Tibial nerve (tissue), 4 donors: ENCODE measurements at regions not wholly inside any gene's neighbourhood (a gene's known extent, or its start where the extent isn't known, plus 50 kb on each side); places are given as distances from the start of the nearest gene placed in this dataset.

Experiments used
- DNase-seq, 2 donors: peaks; one replicate each; pipeline ENCODE4 v3.0.0-alpha.2; 2019; ENCODE audit warnings: low spot score in 2 of 2
- H3K27ac ChIP-seq, 4 donors: fragments of 200-600 bp; sonication (generic) in 3 of 4; one replicate each; pipeline ENCODE4 v1.5.1; 2017 to 2019; ENCODE audit warnings: mild to moderate bottlenecking in 1 of 4
- H3K27me3 ChIP-seq, 2 donors: fragments of 200-600 bp; sonication (generic) in 1 of 2; one replicate each; pipeline versions ENCODE4 v1.5.1 to v1.6.0; 2017 to 2019
- H3K36me3 ChIP-seq, 3 donors: fragments of 200-600 bp; sonication (generic); one replicate each; pipeline ENCODE4 v1.5.1; 2018 to 2019
- H3K4me1 ChIP-seq, 4 donors: fragments of 200-600 bp; sonication (generic) in 3 of 4; one replicate each; pipeline ENCODE4 v1.5.1; 2017 to 2019
- H3K4me3 ChIP-seq, 4 donors: fragments of 200-600 bp; sonication (generic) in 3 of 4; one replicate each; pipeline ENCODE4 v1.5.1; 2017 to 2019; ENCODE audit warnings: mild to moderate bottlenecking in 1 of 4, moderate library complexity in 1 of 4
- H3K9me3 ChIP-seq, 4 donors: fragments of 200-600 bp; sonication (generic) in 3 of 4; one replicate each; pipeline ENCODE4 v1.5.1; 2017 to 2019
- EP300 ChIP-seq, 2 donors: sonication (generic); formaldehyde crosslinking; IDR thresholded peaks; one replicate each; pipeline ENCODE4 v1.6.1; 2017; ENCODE audit warnings: antibody characterized with exemption in 2 of 2, mild to moderate bottlenecking in 1 of 2
- POLR2A ChIP-seq, 2 donors: fragments of 450-650 bp; IDR thresholded peaks; one replicate each; pipeline ENCODE4 v1.6.1; 2017; ENCODE audit warnings: antibody characterized with exemption in 2 of 2, mild to moderate bottlenecking in 2 of 2, moderate library complexity in 2 of 2
- WGBS, 2 donors: methylation state at CpG; one replicate each; pipeline ENCODE4 v1.1.5; 2018; 5-methylcytosine and 5-hydroxymethylcytosine counted together
- TF ChIP-seq, protein P1 (sequence below), 5 experiments: fragments of 200-600 bp in 3 of 5; fragments of 450-650 bp in 2 of 5; sonication (generic) in 3 of 5; IDR thresholded peaks; one replicate each; pipeline ENCODE4 v1.5.1; 2016 to 2019; ENCODE audit warnings: antibody characterized with exemption in 5 of 5, mild to moderate bottlenecking in 3 of 5, moderate library complexity in 2 of 5

DNA sequence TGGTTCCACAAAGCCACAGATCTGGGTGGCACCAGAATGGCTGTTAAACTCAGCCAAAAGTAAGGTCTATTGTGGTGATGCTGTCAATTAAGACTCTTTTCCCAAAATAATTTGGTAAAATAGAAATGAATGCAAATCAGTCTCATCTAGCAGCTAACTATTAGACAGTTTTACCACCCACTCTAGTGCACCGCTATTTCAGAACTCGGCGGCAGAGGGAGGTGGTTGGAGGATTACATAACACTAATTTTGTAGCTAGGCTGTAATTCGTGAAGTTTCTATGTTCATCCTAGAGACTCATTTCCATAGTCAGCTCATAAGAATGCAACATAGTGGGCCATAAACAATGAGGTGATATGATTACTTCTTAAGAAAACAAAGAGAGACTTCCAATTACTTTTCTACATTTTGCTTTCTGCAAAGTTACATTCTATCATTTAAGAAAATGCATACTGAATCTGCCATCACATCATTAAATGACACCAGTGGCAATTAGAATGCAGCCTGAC lies 413.8 kb downstream of the FBXO15 start:
- Histone ChIP-seq H3K27me3 (no peaks in the 10 kb centered on the region), H3K36me3 (no peaks in the 10 kb centered on the region), H3K27ac (no peak overlapping the region), H3K9me3 (no peaks in the 10 kb centered on the region), H3K4me1 (no peaks in the 10 kb centered on the region), H3K4me3 (no peak overlapping the region)
- DNase-seq, result no peak
- 84 to 86% methylated on average over 4 of the region's 4 CpGs for WGBS, 2 donors
- TF ChIP-seq, protein P1, sequence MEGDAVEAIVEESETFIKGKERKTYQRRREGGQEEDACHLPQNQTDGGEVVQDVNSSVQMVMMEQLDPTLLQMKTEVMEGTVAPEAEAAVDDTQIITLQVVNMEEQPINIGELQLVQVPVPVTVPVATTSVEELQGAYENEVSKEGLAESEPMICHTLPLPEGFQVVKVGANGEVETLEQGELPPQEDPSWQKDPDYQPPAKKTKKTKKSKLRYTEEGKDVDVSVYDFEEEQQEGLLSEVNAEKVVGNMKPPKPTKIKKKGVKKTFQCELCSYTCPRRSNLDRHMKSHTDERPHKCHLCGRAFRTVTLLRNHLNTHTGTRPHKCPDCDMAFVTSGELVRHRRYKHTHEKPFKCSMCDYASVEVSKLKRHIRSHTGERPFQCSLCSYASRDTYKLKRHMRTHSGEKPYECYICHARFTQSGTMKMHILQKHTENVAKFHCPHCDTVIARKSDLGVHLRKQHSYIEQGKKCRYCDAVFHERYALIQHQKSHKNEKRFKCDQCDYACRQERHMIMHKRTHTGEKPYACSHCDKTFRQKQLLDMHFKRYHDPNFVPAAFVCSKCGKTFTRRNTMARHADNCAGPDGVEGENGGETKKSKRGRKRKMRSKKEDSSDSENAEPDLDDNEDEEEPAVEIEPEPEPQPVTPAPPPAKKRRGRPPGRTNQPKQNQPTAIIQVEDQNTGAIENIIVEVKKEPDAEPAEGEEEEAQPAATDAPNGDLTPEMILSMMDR (IDR thresholded peaks at IDR 0.05), result no peak
- TF ChIP-seq POLR2A (IDR thresholded peaks at IDR 0.05) (no peak), EP300 (IDR thresholded peaks at IDR 0.05) (no peak)

DNA sequence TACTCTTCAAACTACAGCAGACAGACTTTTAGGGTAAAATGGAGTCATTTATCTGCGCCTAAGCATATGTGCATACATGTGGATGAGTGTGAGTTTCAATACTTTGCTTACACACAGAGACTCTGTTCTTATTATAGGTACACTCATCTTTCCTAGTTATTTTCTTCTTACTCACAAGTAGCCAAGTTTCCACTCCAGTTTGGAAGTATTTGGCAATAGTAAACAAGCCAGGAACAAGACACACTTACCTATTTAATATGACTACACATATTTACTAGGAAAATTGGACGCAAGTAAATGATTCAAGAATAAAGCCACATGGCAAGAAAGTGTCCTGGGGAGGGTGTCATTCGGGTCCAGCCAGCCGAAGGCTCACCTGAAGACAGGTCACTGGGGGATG lies 414.3 kb downstream of the FBXO15 start:
- 93 to 94% methylated on average over 4 of the region's 4 CpGs for WGBS, 2 donors
- Histone ChIP-seq H3K4me3 (no peak overlapping the region), H3K36me3 (no peaks in the 10 kb centered on the region), H3K27ac (no peak overlapping the region), H3K9me3 (no peaks in the 10 kb centered on the region), H3K4me1 (no peaks in the 10 kb centered on the region), H3K27me3 (no peaks in the 10 kb centered on the region)
- TF ChIP-seq POLR2A (IDR thresholded peaks at IDR 0.05) (no peak), EP300 (IDR thresholded peaks at IDR 0.05) (no peak)
- TF ChIP-seq, protein P1 (IDR thresholded peaks at IDR 0.05), result no peak
- no peak for DNase-seq

DNA sequence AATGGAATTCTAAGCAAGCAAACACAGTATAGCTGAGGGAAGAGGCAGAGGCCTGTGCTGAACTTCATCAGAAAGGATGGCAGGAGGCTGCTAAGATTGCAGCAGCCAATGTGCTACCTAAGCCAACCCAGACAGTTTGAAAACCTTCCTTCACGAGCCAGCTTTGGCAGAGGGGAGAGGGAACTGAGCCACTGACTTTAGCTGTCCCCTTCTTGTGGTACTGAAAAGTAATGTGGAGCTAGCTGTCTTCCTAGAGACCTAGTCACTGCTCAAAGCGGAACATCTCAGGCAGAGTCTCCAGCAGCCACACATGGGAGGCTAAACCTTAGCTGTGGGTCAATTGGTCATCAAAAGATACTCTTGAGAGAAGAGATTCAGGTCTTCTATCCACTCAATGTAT lies 419.0 kb downstream of the FBXO15 start:
- no peaks in the 10 kb centered on the region for H3K9me3 ChIP-seq
- TF ChIP-seq EP300 (IDR thresholded peaks at IDR 0.05) (no peak), POLR2A (IDR thresholded peaks at IDR 0.05) (no peak)
- TF ChIP-seq, protein P1 (IDR thresholded peaks at IDR 0.05), result no peak
- no peaks in the 10 kb centered on the region for H3K27me3 ChIP-seq
- no peak overlapping the region for H3K4me3 ChIP-seq
- no peaks in the 10 kb centered on the region for H3K36me3 ChIP-seq
- DNase-seq, result no peak
- 71 to 81% methylated on average over 2 of the region's 2 CpGs for WGBS, 2 donors
- H3K4me1 ChIP-seq, result no peaks in the 10 kb centered on the region
- no peak overlapping the region for H3K27ac ChIP-seq

DNA sequence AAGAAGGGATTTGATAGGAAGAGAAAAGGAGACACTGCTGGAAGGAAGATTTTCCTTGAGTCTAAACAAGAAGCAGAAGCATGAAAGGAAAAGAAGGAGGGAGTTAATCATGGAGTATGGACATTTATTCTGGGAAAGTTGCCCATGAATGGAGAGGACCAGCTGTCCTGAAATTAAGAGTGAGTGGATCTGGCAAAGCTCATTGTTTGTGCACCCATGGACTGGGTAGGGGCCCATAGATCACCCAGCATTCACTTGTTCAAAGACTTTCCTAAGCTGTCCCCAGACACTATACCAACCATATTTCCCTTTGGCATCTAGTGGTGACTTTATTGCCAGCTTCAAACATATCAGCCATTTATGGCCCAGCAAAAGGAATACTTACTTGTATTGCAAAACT lies 422.7 kb downstream of the FBXO15 start:
- no peak overlapping the region for H3K4me3 ChIP-seq
- H3K9me3 ChIP-seq, result no peaks in the 10 kb centered on the region
- no peak for DNase-seq
- no peaks in the 10 kb centered on the region for H3K27me3 ChIP-seq
- no peak for TF ChIP-seq POLR2A (IDR thresholded peaks at IDR 0.05)
- TF ChIP-seq EP300 (IDR thresholded peaks at IDR 0.05), result no peak
- TF ChIP-seq, protein P1 (IDR thresholded peaks at IDR 0.05), result no peak
- no peaks in the 10 kb centered on the region for H3K4me1 ChIP-seq
- no peaks in the 10 kb centered on the region for H3K36me3 ChIP-seq
- H3K27ac ChIP-seq, result no peak overlapping the region

DNA sequence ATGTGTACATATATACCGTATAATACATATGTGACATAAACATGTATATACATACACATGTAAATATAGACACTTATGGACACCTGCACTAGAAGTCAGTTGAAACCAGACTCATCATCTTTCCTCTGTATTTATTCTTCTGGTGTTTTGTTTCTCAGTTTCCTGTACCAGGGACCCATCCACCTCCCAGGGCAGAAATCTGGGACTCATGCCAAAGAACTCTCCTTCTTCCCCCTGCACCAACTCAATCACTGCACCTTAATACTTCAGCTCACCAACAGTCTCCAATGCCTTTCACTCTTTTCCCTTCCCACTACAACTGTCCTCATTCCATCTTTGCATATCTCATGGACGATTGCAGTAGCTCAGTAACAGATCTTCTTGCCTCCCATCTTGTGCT lies 428.0 kb downstream of the FBXO15 start:
- Histone ChIP-seq H3K27me3 (no peaks in the 10 kb centered on the region), H3K4me3 (no peak overlapping the region), H3K9me3 (no peaks in the 10 kb centered on the region), H3K27ac (no peak overlapping the region), H3K36me3 (no peaks in the 10 kb centered on the region), H3K4me1 (no peaks in the 10 kb centered on the region)
- WGBS, 2 donors, result 89 to 91% methylated on average over 2 of the region's 2 CpGs
- TF ChIP-seq, protein P1 (IDR thresholded peaks at IDR 0.05), result no peak
- TF ChIP-seq POLR2A (IDR thresholded peaks at IDR 0.05), result no peak
- no peak for TF ChIP-seq EP300 (IDR thresholded peaks at IDR 0.05)
- no peak for DNase-seq
